T-helper 17 cell (primary cell): ENCODE measurements at regions not wholly inside any gene's neighbourhood (a gene's known extent, or its start where the extent isn't known, plus 50 kb on each side); places are given as distances from the start of the nearest gene placed in this dataset.

ENCODE experiments used
- ATAC-seq: fragments of 150-1000 bp; cut with Tn5 transposase; 2 replicates; pipeline ENCODE4 v1.10.0; 2021; ENCODE audit warnings: mild to moderate bottlenecking, moderate library complexity
- DNase-seq, 3 donors: peaks; one replicate each; pipeline versions ENCODE4 v3.0.0 to v3.0.0-alpha.2; 2020 to 2021
- H3K9me3 ChIP-seq: one replicate; pipeline ENCODE4 v1.7.0; 2013; ENCODE audit warnings: low read length, mild to moderate bottlenecking; ENCODE audit not compliant: control insufficient read depth, poor library complexity, severe bottlenecking
- H3K27ac Mint-ChIP-seq: one replicate; pipeline ENCODE4 v1.8.0; 2022; ENCODE audit warnings: mild to moderate bottlenecking, moderate library complexity, mixed read lengths
- H3K27me3 Mint-ChIP-seq: one replicate; pipeline ENCODE4 v1.8.0; 2022; ENCODE audit warnings: mixed read lengths
- H3K36me3 Mint-ChIP-seq: one replicate; pipeline ENCODE4 v1.8.0; 2022; ENCODE audit warnings: low read depth, mixed read lengths
- H3K4me1 Mint-ChIP-seq: one replicate; pipeline ENCODE4 v1.8.0; 2022; ENCODE audit warnings: mild to moderate bottlenecking, mixed read lengths
- H3K4me3 Mint-ChIP-seq: one replicate; pipeline ENCODE4 v1.8.0; 2022; ENCODE audit warnings: mild to moderate bottlenecking, moderate library complexity, mixed read lengths

DNA sequence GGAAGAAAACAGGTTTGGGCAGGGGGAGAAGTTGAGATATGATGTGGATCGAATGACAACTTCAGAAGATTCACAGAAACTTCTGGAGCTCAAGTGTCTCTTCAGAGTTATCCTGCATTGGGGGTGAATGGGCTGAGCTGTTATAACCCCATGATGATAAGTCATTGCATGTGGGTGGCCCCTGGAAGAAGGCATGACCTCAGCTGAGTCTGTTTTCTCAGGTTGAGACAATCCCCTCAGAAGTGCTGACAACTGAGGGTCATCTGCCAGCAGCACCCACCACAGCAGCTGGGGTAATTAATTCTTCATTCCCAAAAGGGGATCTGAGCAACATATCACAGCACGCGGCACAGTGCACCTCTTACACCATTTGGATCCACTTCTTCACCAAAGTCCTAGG lies 138.6 kb upstream of the CAMK1G start:
- DNase-seq (no peak), ATAC-seq (no peak)
- no peak overlapping the region for H3K27ac Mint-ChIP-seq
- H3K36me3 Mint-ChIP-seq: no peaks in the 10 kb centered on the region
- no peaks in the 10 kb centered on the region for H3K4me1 Mint-ChIP-seq
- no peaks in the 10 kb centered on the region for H3K9me3 ChIP-seq
- peaks cover 4% of the 10 kb centered on the region for H3K27me3 Mint-ChIP-seq
- no peak overlapping the region for H3K4me3 Mint-ChIP-seq

- Mint-ChIP-seq H3K4me1 (no peaks in the 10 kb centered on the region), H3K4me3 (no peak overlapping the region), H3K27me3 (peaks cover 4% of the 10 kb centered on the region), H3K36me3 (no peaks in the 10 kb centered on the region), H3K27ac (no peak overlapping the region)
- no peaks in the 10 kb centered on the region for H3K9me3 ChIP-seq
- ATAC-seq: no peak
- no peak for DNase-seq
Measured at GRCh38 chr1:209445576-209445975, 137.9 kb upstream of the CAMK1G start.

- no peak for DNase-seq
- no peaks in the 10 kb centered on the region for H3K4me1 Mint-ChIP-seq
- no peak for ATAC-seq
- H3K4me3 Mint-ChIP-seq: no peak overlapping the region
- no peak overlapping the region for H3K27ac Mint-ChIP-seq
- peaks cover 9% of the 10 kb centered on the region for H3K27me3 Mint-ChIP-seq
- H3K9me3 ChIP-seq: no peaks in the 10 kb centered on the region
- no peaks in the 10 kb centered on the region for H3K36me3 Mint-ChIP-seq
Measured at GRCh38 chr1:209446356-209446755, 137.2 kb upstream of the CAMK1G start.

DNA sequence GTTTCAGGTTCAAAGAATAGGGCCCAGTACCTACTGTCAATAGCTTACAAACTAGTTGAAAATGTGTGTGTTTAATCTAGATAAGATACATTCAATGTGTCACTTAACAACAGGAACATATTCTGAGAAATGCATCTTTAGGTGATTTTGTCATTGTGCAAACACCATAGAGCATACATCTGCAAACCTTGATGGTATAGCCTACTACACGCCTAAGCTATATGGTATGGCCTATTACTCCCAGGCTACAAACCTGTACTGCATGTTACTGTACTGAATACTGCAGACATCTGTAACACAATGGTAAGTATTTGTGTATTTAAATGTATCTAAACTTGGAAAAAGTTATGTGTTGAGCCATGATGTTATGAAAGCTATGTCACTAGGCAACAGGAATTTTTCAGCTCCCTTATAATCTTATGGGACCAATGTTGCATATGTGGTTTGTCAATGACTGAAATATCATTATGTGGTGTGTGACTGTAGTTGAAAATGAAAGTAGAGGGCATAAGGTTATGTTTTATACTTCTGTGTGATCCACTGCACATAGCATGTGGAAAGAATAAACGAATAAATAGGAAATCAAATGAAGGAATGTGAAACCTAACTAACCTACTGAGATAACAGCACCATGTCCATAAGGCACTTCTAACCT lies 129.0 kb upstream of the CAMK1G start:
- H3K27me3 Mint-ChIP-seq: peaks cover 51% of the 10 kb centered on the region

GRCh38 chr1:209455145-209455544 lies 128.4 kb upstream of the CAMK1G start:
- H3K4me1 Mint-ChIP-seq: no peaks in the 10 kb centered on the region
- H3K27me3 Mint-ChIP-seq: peaks cover 55% of the 10 kb centered on the region
- H3K36me3 Mint-ChIP-seq: no peaks in the 10 kb centered on the region
- H3K27ac Mint-ChIP-seq: no peak overlapping the region
- H3K9me3 ChIP-seq: no peaks in the 10 kb centered on the region
- no peak overlapping the region for H3K4me3 Mint-ChIP-seq
- ATAC-seq: no peak
- no peak for DNase-seq

More for the DNA sequence above, 129.0 kb upstream of the CAMK1G start:
- Mint-ChIP-seq H3K27ac (no peak overlapping the region), H3K36me3 (no peaks in the 10 kb centered on the region), H3K4me3 (no peak overlapping the region), H3K4me1 (no peaks in the 10 kb centered on the region)
- no peak for DNase-seq
- ATAC-seq: no peak
- H3K9me3 ChIP-seq: no peaks in the 10 kb centered on the region

DNA sequence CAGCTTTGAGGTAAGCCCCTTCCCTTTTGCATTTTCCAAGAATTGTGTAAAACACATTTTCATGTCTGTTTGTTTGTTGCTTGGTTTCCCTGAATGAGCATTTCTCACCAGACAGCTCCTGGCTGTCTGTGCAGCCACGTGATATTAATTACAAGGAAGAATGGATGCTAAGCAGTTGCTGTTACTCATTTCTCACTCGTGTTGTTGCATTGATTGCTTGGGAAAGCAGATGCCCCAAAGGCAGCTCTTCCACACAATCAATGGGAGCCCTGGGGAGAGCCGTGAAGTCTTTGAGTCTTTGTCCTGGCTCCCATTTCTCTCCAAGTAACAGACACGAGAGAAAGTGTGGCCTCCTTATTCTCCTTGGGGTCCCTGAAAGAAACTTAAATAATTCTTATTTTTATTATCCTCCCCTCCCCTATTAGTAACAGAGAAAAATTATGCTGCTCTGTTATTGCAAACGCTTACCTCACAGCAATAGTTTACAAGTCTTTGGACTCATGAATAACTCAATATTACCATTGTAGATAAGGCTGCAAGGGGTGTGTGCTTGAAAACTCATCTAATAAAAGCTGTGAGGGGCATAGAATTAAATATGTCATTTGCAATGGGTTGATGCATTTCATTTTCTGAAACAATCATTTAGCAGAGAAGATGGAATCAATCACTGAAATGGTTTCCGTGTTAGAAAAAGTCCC lies 127.7 kb upstream of the CAMK1G start:
- no peak overlapping the region for H3K4me3 Mint-ChIP-seq
- no peak for DNase-seq
- no peak for ATAC-seq
- H3K27ac Mint-ChIP-seq: no peak overlapping the region
- no peaks in the 10 kb centered on the region for H3K9me3 ChIP-seq
- peaks cover 55% of the 10 kb centered on the region for H3K27me3 Mint-ChIP-seq
- no peaks in the 10 kb centered on the region for H3K4me1 Mint-ChIP-seq
- H3K36me3 Mint-ChIP-seq: no peaks in the 10 kb centered on the region

- DNase-seq: no peak
Measured at GRCh38 chr1:209456878-209457277, 126.6 kb upstream of the CAMK1G start.

DNA sequence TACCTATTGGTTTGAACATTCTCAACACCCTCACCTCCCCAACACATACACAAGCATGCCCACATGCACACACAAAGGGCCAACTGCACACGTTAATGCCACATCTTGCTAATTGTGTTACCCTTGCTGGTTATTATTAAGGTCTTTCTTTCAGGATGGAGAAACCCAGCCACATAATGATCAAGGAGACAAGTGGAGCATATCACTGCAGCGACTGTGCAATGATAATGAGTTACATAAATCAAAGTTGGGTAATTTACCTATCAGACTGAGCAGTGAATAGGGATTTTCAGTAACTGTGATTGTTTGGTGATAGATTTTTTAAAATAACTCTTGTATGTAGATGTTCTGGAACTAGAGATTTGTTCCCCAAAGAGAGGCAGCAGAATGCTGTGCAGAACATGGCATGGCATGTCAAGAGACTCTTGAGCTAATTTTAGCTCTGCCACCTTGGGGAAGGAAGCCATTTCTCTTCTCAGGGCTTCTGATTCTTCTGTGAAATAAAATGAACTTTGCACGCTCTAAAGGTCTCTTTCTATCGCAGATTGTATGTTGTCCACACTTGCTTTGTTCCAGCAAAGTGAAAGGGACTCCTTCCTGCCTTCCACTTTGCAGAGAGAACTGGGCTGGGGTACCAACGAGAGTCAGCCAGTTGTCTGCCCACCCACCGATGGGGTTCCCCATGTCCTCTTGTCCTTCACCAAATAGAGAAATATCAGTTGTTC lies 126.0 kb upstream of the CAMK1G start:
- no peak overlapping the region for H3K4me3 Mint-ChIP-seq
- no peaks in the 10 kb centered on the region for H3K4me1 Mint-ChIP-seq
- ATAC-seq (no peak), DNase-seq (no peak)
- H3K27ac Mint-ChIP-seq: no peak overlapping the region
- H3K27me3 Mint-ChIP-seq: peaks cover 53% of the 10 kb centered on the region
- H3K9me3 ChIP-seq: peaks cover 4% of the 10 kb centered on the region
- H3K36me3 Mint-ChIP-seq: no peaks in the 10 kb centered on the region

More at GRCh38 chr1:209456878-209457277, 126.6 kb upstream of the CAMK1G start:
- no peak overlapping the region for H3K27ac Mint-ChIP-seq
- H3K4me1 Mint-ChIP-seq: no peaks in the 10 kb centered on the region
- no peaks in the 10 kb centered on the region for H3K9me3 ChIP-seq
- ATAC-seq: no peak
- H3K27me3 Mint-ChIP-seq: peaks cover 53% of the 10 kb centered on the region
- no peak overlapping the region for H3K4me3 Mint-ChIP-seq
- no peaks in the 10 kb centered on the region for H3K36me3 Mint-ChIP-seq

- Mint-ChIP-seq H3K27me3 (peaks cover 44% of the 10 kb centered on the region), H3K4me1 (no peaks in the 10 kb centered on the region), H3K27ac (no peak overlapping the region), H3K4me3 (no peak overlapping the region), H3K36me3 (no peaks in the 10 kb centered on the region)
- ATAC-seq (no peak), DNase-seq (no peak)
- H3K9me3 ChIP-seq: peaks cover 4% of the 10 kb centered on the region
Measured at GRCh38 chr1:209458921-209459320, 124.6 kb upstream of the CAMK1G start.

GRCh38 chr1:209461168-209461567 lies 122.3 kb upstream of the CAMK1G start:
- Mint-ChIP-seq H3K4me3 (no peak overlapping the region), H3K36me3 (no peaks in the 10 kb centered on the region), H3K27me3 (peaks cover 44% of the 10 kb centered on the region), H3K27ac (no peak overlapping the region), H3K4me1 (no peaks in the 10 kb centered on the region)
- DNase-seq (no peak), ATAC-seq (no peak)
- peaks cover 4% of the 10 kb centered on the region for H3K9me3 ChIP-seq

- Mint-ChIP-seq H3K27ac (no peak overlapping the region), H3K27me3 (peaks cover 43% of the 10 kb centered on the region)
- no peak for DNase-seq
Measured at GRCh38 chr1:209462433-209462832, 121.1 kb upstream of the CAMK1G start.

GRCh38 chr1:209463441-209463840 lies 120.1 kb upstream of the CAMK1G start:
- no peak for DNase-seq
- peaks cover 4% of the 10 kb centered on the region for H3K9me3 ChIP-seq
- Mint-ChIP-seq H3K4me3 (no peak overlapping the region), H3K27ac (no peak overlapping the region), H3K4me1 (no peaks in the 10 kb centered on the region), H3K27me3 (peaks cover 35% of the 10 kb centered on the region), H3K36me3 (no peaks in the 10 kb centered on the region)
- no peak for ATAC-seq

More at GRCh38 chr1:209462433-209462832, 121.1 kb upstream of the CAMK1G start:
- peaks cover 4% of the 10 kb centered on the region for H3K9me3 ChIP-seq
- Mint-ChIP-seq H3K4me3 (no peak overlapping the region), H3K36me3 (no peaks in the 10 kb centered on the region), H3K4me1 (no peaks in the 10 kb centered on the region)
- ATAC-seq: no peak

DNA sequence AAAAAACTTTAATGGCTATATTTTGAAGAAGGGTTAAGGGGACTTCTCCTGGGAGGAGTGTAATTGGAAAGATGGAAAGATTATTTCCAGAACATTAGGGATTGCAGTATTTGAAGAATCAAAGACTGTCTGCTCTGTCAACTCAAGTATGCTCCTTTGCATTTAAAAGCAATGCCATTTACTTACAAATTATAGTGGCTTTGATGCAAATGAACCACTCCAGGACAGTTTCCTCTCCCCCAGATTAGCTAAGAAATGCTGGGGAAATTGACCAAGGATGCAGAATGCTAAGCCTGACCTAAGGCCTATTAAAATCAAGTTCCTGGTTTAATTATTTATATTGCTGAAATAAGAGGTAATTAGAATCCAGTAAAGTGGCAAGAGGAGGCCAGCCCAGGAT lies 110.5 kb upstream of the CAMK1G start:
- no peaks in the 10 kb centered on the region for H3K4me1 Mint-ChIP-seq

More for the DNA sequence above, 110.5 kb upstream of the CAMK1G start:
- H3K36me3 Mint-ChIP-seq: peaks cover 3% of the 10 kb centered on the region
- H3K27ac Mint-ChIP-seq: no peak overlapping the region
- H3K27me3 Mint-ChIP-seq: peaks cover 5% of the 10 kb centered on the region
- H3K4me3 Mint-ChIP-seq: no peak overlapping the region
- no peaks in the 10 kb centered on the region for H3K9me3 ChIP-seq
- ATAC-seq (no peak), DNase-seq (no peak)
